Endothelial cell of umbilical vein (primary cell): ENCODE measurements at regions not wholly inside any gene's neighbourhood (a gene's known extent, or its start where the extent isn't known, plus 50 kb on each side); places are given as distances from the start of the nearest gene placed in this dataset.

ENCODE experiments used
- EZH2 ChIP-seq: IDR thresholded peaks from 2 replicates; pipeline ENCODE4 v1.6.1; 2012; ENCODE audit warnings: borderline replicate concordance, low read depth, mild to moderate bottlenecking, moderate library complexity, low read length, inconsistent platforms; ENCODE audit not compliant: severe bottlenecking
- FOS ChIP-seq: IDR thresholded peaks from 2 replicates; pipeline ENCODE4 v1.6.1; 2011; ENCODE audit warnings: mild to moderate bottlenecking, low read length, moderate library complexity, borderline replicate concordance; ENCODE audit not compliant: insufficient read depth
- GATA2 ChIP-seq: IDR thresholded peaks from 2 replicates; pipeline ENCODE4 v1.7.0; 2011; ENCODE audit warnings: low read depth, mild to moderate bottlenecking, moderate library complexity, mixed read lengths, low read length; ENCODE audit not compliant: insufficient read length, insufficient read depth
- JUN ChIP-seq: IDR thresholded peaks from 2 replicates; pipeline ENCODE4 v1.6.1; 2011; ENCODE audit warnings: borderline replicate concordance, low read depth; ENCODE audit not compliant: insufficient read length, insufficient read depth
- MAX ChIP-seq: IDR thresholded peaks from 2 replicates; pipeline ENCODE4 v1.6.1; 2011; ENCODE audit not compliant: insufficient read depth, insufficient read length
- MYC ChIP-seq: IDR thresholded peaks from one replicate; pipeline ENCODE4 v1.6.1; 2011; ENCODE audit warnings: mild to moderate bottlenecking, low read depth, low read length
- POLR2A ChIP-seq: IDR thresholded peaks from 2 replicates; pipeline ENCODE4 v1.6.1; 2012; ENCODE audit warnings: low read depth, mild to moderate bottlenecking, control low read depth, low read length
- POLR2AphosphoS5 ChIP-seq: IDR thresholded peaks from 2 replicates; pipeline ENCODE4 v1.6.1; 2012; ENCODE audit warnings: low read depth, mild to moderate bottlenecking, control low read depth, low read length, moderate library complexity; ENCODE audit not compliant: insufficient read depth
- TF ChIP-seq, protein P1 (sequence below), 2 donors: IDR thresholded peaks; 1 replicate in 1 of 2; 2 replicates in 1 of 2; pipeline ENCODE4 v1.5.1; 2011; ENCODE audit warnings: low read length in 2 of 2, mild to moderate bottlenecking in 2 of 2, moderate library complexity in 2 of 2, control low read depth in 1 of 2, inconsistent platforms in 1 of 2, low read depth in 1 of 2; ENCODE audit not compliant: insufficient read depth in 1 of 2; ENCODE audit errors: extremely low read depth in 1 of 2

DNA sequence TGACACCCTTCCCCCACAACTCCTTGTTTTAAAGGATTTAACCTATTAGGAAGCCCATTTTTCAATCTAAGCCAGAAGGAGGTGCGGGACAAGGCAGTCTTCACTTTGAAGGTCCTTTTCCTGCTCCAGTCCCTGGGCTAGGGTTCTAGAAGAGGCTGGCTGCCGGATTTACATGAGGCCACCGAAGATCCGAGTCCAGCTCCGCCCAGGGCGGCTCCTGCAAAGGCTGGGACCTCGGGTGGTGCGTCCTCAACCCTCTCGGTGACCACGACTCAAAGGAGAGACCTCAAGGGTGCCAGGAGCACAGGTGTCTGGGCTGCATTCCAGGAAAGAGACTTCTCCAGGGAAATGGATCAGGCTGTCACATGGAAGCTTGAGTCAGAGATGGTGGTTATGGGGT, 471.6 kb downstream of the PCDH19 start:
- no peak for TF ChIP-seq POLR2A
- no peak for TF ChIP-seq MYC
- TF ChIP-seq, protein P1, sequence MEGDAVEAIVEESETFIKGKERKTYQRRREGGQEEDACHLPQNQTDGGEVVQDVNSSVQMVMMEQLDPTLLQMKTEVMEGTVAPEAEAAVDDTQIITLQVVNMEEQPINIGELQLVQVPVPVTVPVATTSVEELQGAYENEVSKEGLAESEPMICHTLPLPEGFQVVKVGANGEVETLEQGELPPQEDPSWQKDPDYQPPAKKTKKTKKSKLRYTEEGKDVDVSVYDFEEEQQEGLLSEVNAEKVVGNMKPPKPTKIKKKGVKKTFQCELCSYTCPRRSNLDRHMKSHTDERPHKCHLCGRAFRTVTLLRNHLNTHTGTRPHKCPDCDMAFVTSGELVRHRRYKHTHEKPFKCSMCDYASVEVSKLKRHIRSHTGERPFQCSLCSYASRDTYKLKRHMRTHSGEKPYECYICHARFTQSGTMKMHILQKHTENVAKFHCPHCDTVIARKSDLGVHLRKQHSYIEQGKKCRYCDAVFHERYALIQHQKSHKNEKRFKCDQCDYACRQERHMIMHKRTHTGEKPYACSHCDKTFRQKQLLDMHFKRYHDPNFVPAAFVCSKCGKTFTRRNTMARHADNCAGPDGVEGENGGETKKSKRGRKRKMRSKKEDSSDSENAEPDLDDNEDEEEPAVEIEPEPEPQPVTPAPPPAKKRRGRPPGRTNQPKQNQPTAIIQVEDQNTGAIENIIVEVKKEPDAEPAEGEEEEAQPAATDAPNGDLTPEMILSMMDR (IDR thresholded peaks at IDR 0.05; ENCODE audit: extremely low read depth in 1 of 2, insufficient read depth in 1 of 2, low read depth in 1 of 2, low read length in 2 of 2): no peak
- TF ChIP-seq POLR2AphosphoS5: no peak
- TF ChIP-seq EZH2: no peak
- no peak for TF ChIP-seq MAX
- no peak for TF ChIP-seq JUN
- no peak for TF ChIP-seq FOS
- TF ChIP-seq GATA2: no peak
